Hepatic stellate cell (primary cell): ENCODE measurements at regions not wholly inside any gene's neighbourhood (a gene's known extent, or its start where the extent isn't known, plus 50 kb on each side); places are given as distances from the start of the nearest gene placed in this dataset.

Experiments
- DNase-seq: peaks from one replicate; pipeline ENCODE4 v3.0.0; 2011; ENCODE audit warnings: low spot score

- DNase-seq, result no peak
Measured at GRCh38 chr2:240360645-240361475, 74.6 kb upstream of the GPC1 start.

GRCh38 chr2:240362216-240362755 lies 73.2 kb upstream of the GPC1 start:
- no peak for DNase-seq

- no peak for DNase-seq
Measured at GRCh38 chr2:240362826-240363745, 72.4 kb upstream of the GPC1 start.

GRCh38 chr2:240363746-240364581 lies 71.5 kb upstream of the GPC1 start:
- DNase-seq, result no peak

GRCh38 chr2:240364582-240364960 lies 70.9 kb upstream of the GPC1 start:
- no peak for DNase-seq

- DNase-seq, result no peak
Measured at GRCh38 chr2:240364961-240365775, 70.3 kb upstream of the GPC1 start.

GRCh38 chr2:240365971-240366471 lies 69.4 kb upstream of the GPC1 start:
- no peak for DNase-seq

GRCh38 chr2:240366901-240367300 lies 68.6 kb upstream of the GPC1 start:
- DNase-seq, result no peak

GRCh38 chr2:240367721-240368120 lies 67.7 kb upstream of the GPC1 start:
- DNase-seq, result no peak

- no peak for DNase-seq
Measured at GRCh38 chr2:240368781-240369331, 66.6 kb upstream of the GPC1 start.

GRCh38 chr2:240369335-240369734 lies 66.1 kb upstream of the GPC1 start:
- no peak for DNase-seq

GRCh38 chr2:240369801-240370585 lies 65.5 kb upstream of the GPC1 start:
- DNase-seq, result peak; percentile 100

- no peak for DNase-seq
Measured at GRCh38 chr2:240371129-240372000, 64.1 kb upstream of the GPC1 start.

GRCh38 chr2:240372101-240372500 lies 63.4 kb upstream of the GPC1 start:
- no peak for DNase-seq

- no peak for DNase-seq
Measured at GRCh38 chr2:240373289-240373885, 62.1 kb upstream of the GPC1 start.

- peak; percentile 99 for DNase-seq
Measured at GRCh38 chr2:240374085-240374907, 61.2 kb upstream of the GPC1 start.

GRCh38 chr2:240375024-240375645 lies 60.3 kb upstream of the GPC1 start:
- no peak for DNase-seq
